ENCODE measurements at regions not wholly inside any gene's neighbourhood (a gene's known extent, or its start where the extent isn't known, plus 50 kb on each side); places are given as distances from the start of the nearest gene placed in this dataset.

DNA sequence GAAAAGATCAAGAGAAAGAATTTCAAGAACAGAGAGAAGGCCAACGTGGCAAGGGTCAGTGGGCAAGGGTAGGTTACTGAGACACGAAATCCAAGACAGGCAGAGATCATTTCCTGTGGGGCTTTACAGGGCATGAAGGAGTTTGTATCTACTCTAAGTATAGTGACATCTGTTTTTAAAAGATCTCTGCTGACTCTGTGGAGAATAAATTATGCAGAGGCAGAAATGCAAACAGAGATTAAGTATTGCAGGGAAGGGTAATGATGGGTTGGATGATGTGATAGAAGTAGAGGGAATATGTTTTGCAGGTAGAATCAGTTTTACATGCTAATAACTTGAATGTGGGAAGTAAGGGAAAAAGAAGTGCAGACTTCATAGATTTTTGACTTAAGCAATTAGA is 243.5 kb downstream of the FRK start:
- no peaks in the 10 kb centered on the region for H3K9me3 Mint-ChIP-seq

GRCh38 chr6:115814907-115815306 is 245.8 kb downstream of the FRK start:
- no peak overlapping the region for H2AFZ ChIP-seq (replicated peaks)
- no peak overlapping the region for H3K27ac Mint-ChIP-seq
- no peak overlapping the region for H3K4me3 Mint-ChIP-seq
- no peaks in the 10 kb centered on the region for H3K9me3 ChIP-seq (ENCODE audit: low read depth)
- H3F3A ChIP-seq (ENCODE audit: low read depth), result no peaks in the 10 kb centered on the region
- no peaks in the 10 kb centered on the region for H3K79me2 ChIP-seq (ENCODE audit: low read depth)
- no peak overlapping the region for H3K4me3 ChIP-seq
- H3K4me2 ChIP-seq, result no peak overlapping the region
- no peaks in the 10 kb centered on the region for H3K4me1 Mint-ChIP-seq
- H3K36me3 Mint-ChIP-seq, result no peaks in the 10 kb centered on the region
- H4K20me1 ChIP-seq (ENCODE audit: low read depth), result no peaks in the 10 kb centered on the region
- peaks cover 2% of the 10 kb centered on the region for H3K27me3 Mint-ChIP-seq (ENCODE audit: insufficient read depth, low read depth)
- no peak for DNase-seq (ENCODE audit: low spot score)
- no peak overlapping the region for H3K27ac ChIP-seq
- no peak overlapping the region for H3K9ac ChIP-seq
- TF ChIP-seq EZH2phosphoT487 (IDR thresholded peaks at IDR 0.05), result no peak
- TF ChIP-seq EZH2 (IDR thresholded peaks at IDR 0.05), result no peak
- TF ChIP-seq, protein P1, sequence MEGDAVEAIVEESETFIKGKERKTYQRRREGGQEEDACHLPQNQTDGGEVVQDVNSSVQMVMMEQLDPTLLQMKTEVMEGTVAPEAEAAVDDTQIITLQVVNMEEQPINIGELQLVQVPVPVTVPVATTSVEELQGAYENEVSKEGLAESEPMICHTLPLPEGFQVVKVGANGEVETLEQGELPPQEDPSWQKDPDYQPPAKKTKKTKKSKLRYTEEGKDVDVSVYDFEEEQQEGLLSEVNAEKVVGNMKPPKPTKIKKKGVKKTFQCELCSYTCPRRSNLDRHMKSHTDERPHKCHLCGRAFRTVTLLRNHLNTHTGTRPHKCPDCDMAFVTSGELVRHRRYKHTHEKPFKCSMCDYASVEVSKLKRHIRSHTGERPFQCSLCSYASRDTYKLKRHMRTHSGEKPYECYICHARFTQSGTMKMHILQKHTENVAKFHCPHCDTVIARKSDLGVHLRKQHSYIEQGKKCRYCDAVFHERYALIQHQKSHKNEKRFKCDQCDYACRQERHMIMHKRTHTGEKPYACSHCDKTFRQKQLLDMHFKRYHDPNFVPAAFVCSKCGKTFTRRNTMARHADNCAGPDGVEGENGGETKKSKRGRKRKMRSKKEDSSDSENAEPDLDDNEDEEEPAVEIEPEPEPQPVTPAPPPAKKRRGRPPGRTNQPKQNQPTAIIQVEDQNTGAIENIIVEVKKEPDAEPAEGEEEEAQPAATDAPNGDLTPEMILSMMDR (IDR thresholded peaks at IDR 0.05), result no peak
- H3K27me3 ChIP-seq, result no peaks in the 10 kb centered on the region
- no peaks in the 10 kb centered on the region for H3K4me1 ChIP-seq
- H3K36me3 ChIP-seq, result no peaks in the 10 kb centered on the region
- no peaks in the 10 kb centered on the region for H3K9me3 Mint-ChIP-seq

More for the DNA sequence above, 243.5 kb downstream of the FRK start:
- Histone ChIP-seq H3K4me2 (no peak overlapping the region), H3F3A (ENCODE audit: low read depth) (no peaks in the 10 kb centered on the region), H3K9me3 (ENCODE audit: low read depth) (no peaks in the 10 kb centered on the region), H3K4me1 (no peaks in the 10 kb centered on the region), H3K36me3 (no peaks in the 10 kb centered on the region), H3K9ac (no peak overlapping the region), H3K27me3 (no peaks in the 10 kb centered on the region), H3K79me2 (ENCODE audit: low read depth) (no peaks in the 10 kb centered on the region), H3K4me3 (no peak overlapping the region), H3K27ac (no peak overlapping the region), H4K20me1 (ENCODE audit: low read depth) (no peaks in the 10 kb centered on the region), H2AFZ (replicated peaks) (no peak overlapping the region)
- Mint-ChIP-seq H3K27me3 (ENCODE audit: insufficient read depth, low read depth) (peaks cover 2% of the 10 kb centered on the region), H3K36me3 (no peaks in the 10 kb centered on the region), H3K4me1 (no peaks in the 10 kb centered on the region), H3K4me3 (no peak overlapping the region), H3K27ac (no peak overlapping the region)
- DNase-seq (ENCODE audit: low spot score), result no peak
- TF ChIP-seq, protein P1 (IDR thresholded peaks at IDR 0.05), result no peak
- TF ChIP-seq EZH2phosphoT487 (IDR thresholded peaks at IDR 0.05), result no peak
- TF ChIP-seq EZH2 (IDR thresholded peaks at IDR 0.05), result no peak

GRCh38 chr6:115811541-115811940 is 249.2 kb downstream of the FRK start:
- no peaks in the 10 kb centered on the region for H3K9me3 ChIP-seq (ENCODE audit: low read depth)
- Mint-ChIP-seq H3K27me3 (ENCODE audit: insufficient read depth, low read depth) (no peaks in the 10 kb centered on the region), H3K4me1 (no peaks in the 10 kb centered on the region), H3K36me3 (no peaks in the 10 kb centered on the region), H3K9me3 (no peaks in the 10 kb centered on the region), H3K27ac (no peak overlapping the region), H3K4me3 (no peak overlapping the region)
- H4K20me1 ChIP-seq (ENCODE audit: low read depth), result no peaks in the 10 kb centered on the region
- no peaks in the 10 kb centered on the region for H3F3A ChIP-seq (ENCODE audit: low read depth)
- no peaks in the 10 kb centered on the region for H3K4me1 ChIP-seq
- H3K36me3 ChIP-seq, result no peaks in the 10 kb centered on the region
- H3K27me3 ChIP-seq, result no peaks in the 10 kb centered on the region
- DNase-seq (ENCODE audit: low spot score), result no peak
- H2AFZ ChIP-seq (replicated peaks), result no peak overlapping the region
- H3K27ac ChIP-seq, result no peak overlapping the region
- no peak for TF ChIP-seq EZH2phosphoT487 (IDR thresholded peaks at IDR 0.05)
- TF ChIP-seq, protein P1 (IDR thresholded peaks at IDR 0.05), result no peak
- TF ChIP-seq EZH2 (IDR thresholded peaks at IDR 0.05), result no peak
- no peak overlapping the region for H3K4me3 ChIP-seq
- no peaks in the 10 kb centered on the region for H3K79me2 ChIP-seq (ENCODE audit: low read depth)
- H3K4me2 ChIP-seq, result no peak overlapping the region
- H3K9ac ChIP-seq, result no peak overlapping the region

Measured in neural progenitor cell (in vitro differentiated cells).